ENCODE measurements at regions not wholly inside any gene's neighbourhood (a gene's known extent, or its start where the extent isn't known, plus 50 kb on each side); places are given as distances from the start of the nearest gene placed in this dataset.
A peak's percentile ranks its signal among the peaks of the same experiment; 100 is the strongest.

- WGBS (ENCODE audit: insufficient coverage, low coverage, missing lambda C conversion rate), result 0% methylated on average over 2 of the region's 2 CpGs
- no peak for FAIRE-seq
These were observed 152.2 kb upstream of the NCKAP5 start for GRCh38 chr2:133720429-133720828.

GRCh38 chr2:133721118-133721517 lies 152.9 kb upstream of the NCKAP5 start:
- Histone ChIP-seq H3K4me2 (ENCODE audit: insufficient read depth, low read length) (no peak overlapping the region), H4K20me1 (replicated peaks; ENCODE audit: control insufficient read depth, insufficient read depth, low read length) (no peaks in the 10 kb centered on the region), H3K4me3 (no peak overlapping the region), H2AFZ (ENCODE audit: low read depth, low read length) (no peak overlapping the region), H3K36me3 (ENCODE audit: control insufficient read depth, insufficient read depth, low read length) (no peaks in the 10 kb centered on the region), H3K79me2 (ENCODE audit: control insufficient read depth, insufficient read depth, low read length) (no peaks in the 10 kb centered on the region), H3K4me1 (replicated peaks in 1 of 2; ENCODE audit: control insufficient read depth in 2 of 2, insufficient read depth in 2 of 2, low read length in 2 of 2) (no peaks in the 10 kb centered on the region), H3K9me3 (replicated peaks; ENCODE audit: control insufficient read depth, insufficient read depth, low read depth, low read length) (no peaks in the 10 kb centered on the region), H3K27me3 (ENCODE audit: control insufficient read depth in 2 of 2, insufficient read depth in 2 of 2, low read length in 2 of 2) (no peaks in the 10 kb centered on the region), H3K27ac (ENCODE audit: extremely low read depth, low read depth, low read length) (no peak overlapping the region), H3K9ac (ENCODE audit: insufficient read depth in 1 of 2, low read depth in 2 of 2, low read length in 2 of 2) (no peak overlapping the region), H3K9me1 (ENCODE audit: control insufficient read depth, insufficient read depth, low read length) (no peaks in the 10 kb centered on the region)
- WGBS (ENCODE audit: insufficient coverage, low coverage, missing lambda C conversion rate), result 5% methylated on average over 3 of the region's 3 CpGs
- DNase-seq (ENCODE audit: extremely low read depth in 1 of 4, low spot score in 3 of 4) (no peak), ATAC-seq (no peak), FAIRE-seq (no peak)
- intact Hi-C loops (cut with micrococcal nuclease), result no loop called here
- POLR2A ChIA-PET, result no interaction called here
- CTCF ChIA-PET (ENCODE audit: low intra/inter-chr PET ratio), result no interaction called here
- BruUV-seq (replicated peaks), result no TSS peak
- in situ Hi-C loops (cut with MboI), result no loop called here
- TF ChIP-seq SIRT6 (IDR thresholded peaks at IDR 0.05; ENCODE audit: low read depth, low read length), result no peak
- TF ChIP-seq ZNF282 (CRISPR knock-in tag; IDR thresholded peaks at IDR 0.05), result no peak
- no peak for TF ChIP-seq RNF2 (IDR thresholded peaks at IDR 0.05)
- TF ChIP-seq ZNF707 (CRISPR knock-in tag; conservative IDR thresholded peaks at IDR 0.05), result no peak
- no peak for TF ChIP-seq GTF2F1 (IDR thresholded peaks at IDR 0.05; ENCODE audit: low read depth, low read length)
- TF ChIP-seq MYNN (IDR thresholded peaks at IDR 0.05), result no peak
- no peak for TF ChIP-seq MYNN (CRISPR knock-in tag; IDR thresholded peaks at IDR 0.05)
- TF ChIP-seq E2F8 (IDR thresholded peaks at IDR 0.05; ENCODE audit: low read depth, partially characterized antibody), result no peak
- TF ChIP-seq BACH1 (tag; IDR thresholded peaks at IDR 0.05), result no peak
- TF ChIP-seq ESRRA (IDR thresholded peaks at IDR 0.05; ENCODE audit: borderline replicate concordance, low read depth), result no peak
- no peak for TF ChIP-seq ZNF644 (tag; IDR thresholded peaks at IDR 0.05; ENCODE audit: low read depth)

More at GRCh38 chr2:133720429-133720828, 152.2 kb upstream of the NCKAP5 start:
- in situ Hi-C loops (cut with MboI), result no loop called here
- no TSS peak for BruUV-seq (replicated peaks)
- Histone ChIP-seq H3K9me1 (ENCODE audit: control insufficient read depth, insufficient read depth, low read length) (no peaks in the 10 kb centered on the region), H3K36me3 (ENCODE audit: control insufficient read depth, insufficient read depth, low read length) (no peaks in the 10 kb centered on the region), H3K4me2 (ENCODE audit: insufficient read depth, low read length) (no peak overlapping the region), H3K79me2 (ENCODE audit: control insufficient read depth, insufficient read depth, low read length) (no peaks in the 10 kb centered on the region), H3K4me3 (no peak overlapping the region), H3K4me1 (replicated peaks in 1 of 2; ENCODE audit: control insufficient read depth in 2 of 2, insufficient read depth in 2 of 2, low read length in 2 of 2) (no peaks in the 10 kb centered on the region), H3K9ac (ENCODE audit: insufficient read depth in 1 of 2, low read depth in 2 of 2, low read length in 2 of 2) (no peak overlapping the region), H2AFZ (ENCODE audit: low read depth, low read length) (no peak overlapping the region), H3K27ac (ENCODE audit: extremely low read depth, low read depth, low read length) (no peak overlapping the region), H3K27me3 (ENCODE audit: control insufficient read depth in 2 of 2, insufficient read depth in 2 of 2, low read length in 2 of 2) (no peaks in the 10 kb centered on the region), H4K20me1 (replicated peaks; ENCODE audit: control insufficient read depth, insufficient read depth, low read length) (no peaks in the 10 kb centered on the region), H3K9me3 (replicated peaks; ENCODE audit: control insufficient read depth, insufficient read depth, low read depth, low read length) (no peaks in the 10 kb centered on the region)
- ATAC-seq (no peak), DNase-seq (ENCODE audit: extremely low read depth in 1 of 4, low spot score in 3 of 4) (no peak)
- ChIA-PET CTCF (ENCODE audit: low intra/inter-chr PET ratio) (no interaction called here), POLR2A (no interaction called here)
- no peak for TF ChIP-seq TEAD4 (IDR thresholded peaks at IDR 0.05; ENCODE audit: low read length)
- no peak for TF ChIP-seq TEAD4 (CRISPR knock-in tag; IDR thresholded peaks at IDR 0.05; ENCODE audit: borderline replicate concordance)
- no peak for TF ChIP-seq E2F4 (CRISPR knock-in tag; IDR thresholded peaks at IDR 0.05; ENCODE audit: low read depth)
- no peak for TF ChIP-seq CEBPG (CRISPR knock-in tag; IDR thresholded peaks at IDR 0.05)
- TF ChIP-seq CEBPG (tag; conservative IDR thresholded peaks at IDR 0.05 in 1 of 2, IDR thresholded peaks at IDR 0.05 in 1 of 2), result peak in 1 of 2 experiments; percentile 48; a peak in 2 of 4 replicates
- intact Hi-C loops (cut with micrococcal nuclease), result no loop called here
